ENCODE measurements at regions not wholly inside any gene's neighbourhood (a gene's known extent, or its start where the extent isn't known, plus 50 kb on each side); places are given as distances from the start of the nearest gene placed in this dataset.

- DNase-seq (ENCODE audit: low read depth in 4 of 4, low spot score in 3 of 4): no peak
Observed at GRCh38 chr2:117693651-117694050, 120.8 kb upstream of the DDX18 start.

- DNase-seq (ENCODE audit: low read depth in 4 of 4, low spot score in 3 of 4): no peak
Observed at GRCh38 chr2:117698287-117698686, 116.2 kb upstream of the DDX18 start.

GRCh38 chr2:117698819-117699218, 115.7 kb upstream of the DDX18 start:
- no peak for DNase-seq (ENCODE audit: low read depth in 4 of 4, low spot score in 3 of 4)

- no peak for DNase-seq (ENCODE audit: low read depth in 4 of 4, low spot score in 3 of 4)
Observed at GRCh38 chr2:117700471-117700870, 114.0 kb upstream of the DDX18 start.

GRCh38 chr2:117701365-117701764, 113.1 kb upstream of the DDX18 start:
- no peak for DNase-seq (ENCODE audit: low read depth in 4 of 4, low spot score in 3 of 4)

GRCh38 chr2:117702098-117702497, 112.4 kb upstream of the DDX18 start:
- no peak for DNase-seq (ENCODE audit: low read depth in 4 of 4, low spot score in 3 of 4)

GRCh38 chr2:117703858-117704257, 110.6 kb upstream of the DDX18 start:
- no peak for DNase-seq (ENCODE audit: low read depth in 4 of 4, low spot score in 3 of 4)

GRCh38 chr2:117704818-117705217, 109.7 kb upstream of the DDX18 start:
- no peak for DNase-seq (ENCODE audit: low read depth in 4 of 4, low spot score in 3 of 4)

GRCh38 chr2:117707874-117708273, 106.6 kb upstream of the DDX18 start:
- DNase-seq (ENCODE audit: low read depth in 4 of 4, low spot score in 3 of 4): no peak

- no peak for DNase-seq (ENCODE audit: low read depth in 4 of 4, low spot score in 3 of 4)
Observed at GRCh38 chr2:117712684-117713083, 101.8 kb upstream of the DDX18 start.

GRCh38 chr2:117714110-117714509, 100.4 kb upstream of the DDX18 start:
- DNase-seq (ENCODE audit: low read depth in 4 of 4, low spot score in 3 of 4): no peak

GRCh38 chr2:117714745-117715417, 99.6 kb upstream of the DDX18 start:
- no peak for DNase-seq (ENCODE audit: low read depth in 4 of 4, low spot score in 3 of 4)

- DNase-seq (ENCODE audit: low read depth in 4 of 4, low spot score in 3 of 4): no peak
Observed at GRCh38 chr2:117716505-117716904, 98.0 kb upstream of the DDX18 start.

GRCh38 chr2:117717072-117717471, 97.4 kb upstream of the DDX18 start:
- no peak for DNase-seq (ENCODE audit: low read depth in 4 of 4, low spot score in 3 of 4)

GRCh38 chr2:117718048-117718447, 96.4 kb upstream of the DDX18 start:
- DNase-seq (ENCODE audit: low read depth in 4 of 4, low spot score in 3 of 4): no peak

GRCh38 chr2:117720765-117721164, 93.7 kb upstream of the DDX18 start:
- DNase-seq (ENCODE audit: low read depth in 4 of 4, low spot score in 3 of 4): no peak

- no peak for DNase-seq (ENCODE audit: low read depth in 4 of 4, low spot score in 3 of 4)
Observed at GRCh38 chr2:117723483-117723882, 91.0 kb upstream of the DDX18 start.

- DNase-seq (ENCODE audit: low read depth in 4 of 4, low spot score in 3 of 4): no peak
Observed at GRCh38 chr2:117723888-117724434, 90.5 kb upstream of the DDX18 start.

- DNase-seq (ENCODE audit: low read depth in 4 of 4, low spot score in 3 of 4): no peak
Observed at GRCh38 chr2:117726747-117727146, 87.7 kb upstream of the DDX18 start.

GRCh38 chr2:117737846-117738245, 76.6 kb upstream of the DDX18 start:
- DNase-seq (ENCODE audit: low read depth in 4 of 4, low spot score in 3 of 4): no peak

- no peak for DNase-seq (ENCODE audit: low read depth in 4 of 4, low spot score in 3 of 4)
Observed at GRCh38 chr2:117738991-117739839, 75.3 kb upstream of the DDX18 start.

- DNase-seq (ENCODE audit: low read depth in 4 of 4, low spot score in 3 of 4): no peak
Observed at GRCh38 chr2:117745537-117745936, 69.0 kb upstream of the DDX18 start.

Measured in right renal pelvis (tissue), 4 donors.